A549 (cell line): ENCODE measurements at regions not wholly inside any gene's neighbourhood (a gene's known extent, or its start where the extent isn't known, plus 50 kb on each side); places are given as distances from the start of the nearest gene placed in this dataset.

Source experiments
- ATAC-seq, 2 experiments: fragments of 200-7000 bp in 1 of 2; fragments of >200 bp in 1 of 2; cut with Nextera tagmentation in 1 of 2; cut with Tn5 transposase in 1 of 2; 3 replicates each; pipeline versions ENCODE4 v1.8.0 to v1.9.1; 2018 to 2020; ENCODE audit warnings: mild to moderate bottlenecking in 1 of 2, moderate library complexity in 1 of 2
- CTCF ChIA-PET: fragments of 300-600 bp; sonication (Branson Sonifier 250); formaldehyde crosslinking; extraction: SDS; loops from one replicate; lab custom pipeline; 2021; ENCODE audit warnings: antibody characterized with exemption, inconsistent platforms; lab: Yijun Ruan, JAX
- POLR2A ChIA-PET: fragments of 350-600 bp; formaldehyde crosslinking; extraction: SDS; loops from one replicate; lab custom pipeline; 2021; ENCODE audit warnings: antibody characterized with exemption, inconsistent platforms; lab: Yijun Ruan, JAX
- DNase-seq, 2 experiments: peaks; one replicate each; pipeline versions ENCODE4 v3.0.0 to v3.0.0-alpha.2; 2011 to 2016; ENCODE audit warnings: low read depth in 1 of 2, low spot score in 1 of 2
- FAIRE-seq: peaks from 2 replicates; lab custom pipeline; 2011; peaks lifted over from hg19 to GRCh38; lab: Jason Lieb, UNC
- H3K27ac ChIP-seq, 2 experiments: fragments of >200 bp; sonication (Bioruptor Twin); formaldehyde crosslinking; 3 replicates each; pipeline ENCODE4 v1.5.1; 2016 to 2017
- H3K4me1 ChIP-seq: fragments of >200 bp; sonication (Bioruptor Twin); formaldehyde crosslinking; 3 replicates; pipeline ENCODE4 v1.6.1; 2016
- H3K4me2 ChIP-seq: fragments of >200 bp; sonication (Bioruptor Twin); formaldehyde crosslinking; 3 replicates; pipeline ENCODE4 v1.6.1; 2016
- H3K4me3 ChIP-seq: fragments of >200 bp; sonication (Bioruptor Twin); formaldehyde crosslinking; 3 replicates; pipeline ENCODE4 v1.5.1; 2016
- H3K9me3 ChIP-seq: fragments of >200 bp; sonication (Bioruptor Twin); formaldehyde crosslinking; 3 replicates; pipeline ENCODE4 v1.6.1; 2016
- BCL3 ChIP-seq: fragments of >200 bp; sonication (Bioruptor Twin); formaldehyde crosslinking; IDR thresholded peaks from 3 replicates; pipeline ENCODE4 v1.6.1; 2016
- BHLHE40 ChIP-seq: IDR thresholded peaks from 2 replicates; pipeline ENCODE4 v1.6.1; 2012; ENCODE audit warnings: low read depth, low read length, inconsistent platforms
- CBX2 ChIP-seq: fragments of 200-600 bp; sonication (generic); IDR thresholded peaks from 2 replicates; pipeline ENCODE4 v1.6.1; 2016; ENCODE audit warnings: low read depth, mild to moderate bottlenecking, borderline replicate concordance
- CHD2 ChIP-seq: fragments of 150-350 bp; IDR thresholded peaks from 2 replicates; pipeline ENCODE4 v1.6.1; 2014; ENCODE audit warnings: low read length; ENCODE audit not compliant: partially characterized antibody
- CHD4 ChIP-seq: fragments of 200-600 bp; sonication (generic); IDR thresholded peaks from 2 replicates; pipeline ENCODE4 v1.6.1; 2016; ENCODE audit warnings: antibody characterized with exemption, mild to moderate bottlenecking, borderline replicate concordance
- E2F6 ChIP-seq: IDR thresholded peaks from 2 replicates; pipeline ENCODE4 v1.6.1; 2012; ENCODE audit warnings: low read depth, borderline replicate concordance
- EHMT2 ChIP-seq: fragments of 200-600 bp; sonication (generic); IDR thresholded peaks from 2 replicates; pipeline ENCODE4 v1.6.1; 2016; ENCODE audit warnings: antibody characterized with exemption, low read depth, mild to moderate bottlenecking, moderate library complexity
- ELK1 ChIP-seq: fragments of 150-350 bp; IDR thresholded peaks from 2 replicates; pipeline ENCODE4 v1.6.1; 2014; ENCODE audit warnings: low read depth, mild to moderate bottlenecking, low read length
- ESRRA ChIP-seq: fragments of 150-350 bp; IDR thresholded peaks from 2 replicates; pipeline ENCODE4 v1.6.1; 2014; ENCODE audit warnings: mild to moderate bottlenecking, low read length, borderline replicate concordance
- FOXS1 ChIP-seq: fragments of 250-450 bp; sonication (Bioruptor Pico); IDR thresholded peaks from 2 replicates; pipeline ENCODE4 v1.5.0; 2020; ENCODE audit warnings: mild to moderate bottlenecking, moderate library complexity
- GATA3 ChIP-seq: IDR thresholded peaks from 2 replicates; pipeline ENCODE4 v1.6.1; 2012; ENCODE audit warnings: borderline replicate concordance
- HDAC2 ChIP-seq: fragments of 200-600 bp; sonication (generic); IDR thresholded peaks from 2 replicates; pipeline ENCODE4 v1.6.1; 2016
- HES2 ChIP-seq: fragments of >200 bp; sonication (Bioruptor Twin); formaldehyde crosslinking; IDR thresholded peaks from 2 replicates; pipeline ENCODE4 v1.6.1; 2016
- HEYL ChIP-seq: fragments of 250-450 bp; sonication (Bioruptor Pico); IDR thresholded peaks from 2 replicates; pipeline ENCODE4 v1.8.0; 2021; ENCODE audit warnings: mild to moderate bottlenecking, moderate library complexity
- HMGXB4 ChIP-seq: fragments of 250-450 bp; sonication (Bioruptor Pico); IDR thresholded peaks from 2 replicates; pipeline ENCODE4 v1.5.0; 2021; ENCODE audit warnings: mild to moderate bottlenecking, moderate library complexity, borderline replicate concordance
- HOXA7 ChIP-seq: fragments of 250-450 bp; sonication (Bioruptor Pico); IDR thresholded peaks from 2 replicates; pipeline ENCODE4 v1.5.0; 2020; ENCODE audit warnings: mild to moderate bottlenecking, moderate library complexity
- HOXB5 ChIP-seq: fragments of 250-450 bp; sonication (Bioruptor Pico); IDR thresholded peaks from 2 replicates; pipeline ENCODE4 v1.5.0; 2020; ENCODE audit warnings: mild to moderate bottlenecking, moderate library complexity
- JUNB ChIP-seq: fragments of >200 bp; sonication (Bioruptor Twin); formaldehyde crosslinking; IDR thresholded peaks from 2 replicates; pipeline ENCODE4 v1.6.1; 2016
- KDM1A ChIP-seq: fragments of 200-600 bp; sonication (generic); IDR thresholded peaks from 2 replicates; pipeline ENCODE4 v1.6.1; 2016; ENCODE audit warnings: low read depth, mild to moderate bottlenecking
- KDM5A ChIP-seq: fragments of 200-600 bp; sonication (generic); IDR thresholded peaks from 2 replicates; pipeline ENCODE4 v1.6.1; 2016; ENCODE audit warnings: antibody characterized with exemption, mild to moderate bottlenecking
- MAX ChIP-seq: IDR thresholded peaks from 2 replicates; pipeline ENCODE4 v1.6.1; 2012
- MYC ChIP-seq: IDR thresholded peaks from 2 replicates; pipeline ENCODE4 v1.6.1; 2012; ENCODE audit warnings: mild to moderate bottlenecking, inconsistent platforms, low read length, improper control_type of control experiment, borderline replicate concordance
- NFE2L2 ChIP-seq: fragments of 150-350 bp; conservative IDR thresholded peaks from 2 replicates; pipeline ENCODE4 v1.6.1; 2014; ENCODE audit warnings: low read length
- NR3C1 ChIP-seq: fragments of >200 bp; sonication (Bioruptor Twin); formaldehyde crosslinking; IDR thresholded peaks from 3 replicates; pipeline ENCODE4 v1.6.1; 2017
- POLR2A ChIP-seq: IDR thresholded peaks from 2 replicates; pipeline ENCODE4 v1.6.1; 2012; ENCODE audit warnings: mild to moderate bottlenecking, low read length
- RCOR1 ChIP-seq: fragments of 150-350 bp; IDR thresholded peaks from 2 replicates; pipeline ENCODE4 v1.6.1; 2014; ENCODE audit warnings: antibody characterized with exemption, low read length, low read depth
- RNF2 ChIP-seq: fragments of 200-600 bp; sonication (generic); IDR thresholded peaks from 2 replicates; pipeline ENCODE4 v1.6.1; 2016; ENCODE audit warnings: low read depth, mild to moderate bottlenecking, antibody characterized with exemption, moderate library complexity, borderline replicate concordance
- SMC3 ChIP-seq: fragments of >200 bp; sonication (Bioruptor Twin); formaldehyde crosslinking; IDR thresholded peaks from 3 replicates; pipeline ENCODE4 v1.6.1; 2018; ENCODE audit warnings: inconsistent platforms
- TFCP2L1 ChIP-seq: fragments of 250-450 bp; sonication (Bioruptor Pico); IDR thresholded peaks from 2 replicates; pipeline ENCODE4 v1.5.0; 2021; ENCODE audit warnings: mild to moderate bottlenecking
- USF2 ChIP-seq: fragments of 450-650 bp; IDR thresholded peaks from 2 replicates; pipeline ENCODE4 v1.6.1; 2014; ENCODE audit warnings: antibody characterized with exemption
- ZC3H11A ChIP-seq: fragments of 450-650 bp; IDR thresholded peaks from 2 replicates; pipeline ENCODE4 v1.6.1; 2014; ENCODE audit warnings: antibody characterized with exemption, mild to moderate bottlenecking
- ZFP36 ChIP-seq: fragments of 450-650 bp; IDR thresholded peaks from 2 replicates; pipeline ENCODE4 v1.6.1; 2014; ENCODE audit warnings: borderline replicate concordance; ENCODE audit not compliant: partially characterized antibody
- whole genome bisulfite sequencing: methylation state at CpG from one replicate; pipeline ENCODE4 v1.1.6; 2017; ENCODE audit errors: missing lambda C conversion rate; 5-methylcytosine and 5-hydroxymethylcytosine counted together

GRCh38 chr1:163845279-163845678 is 523.5 kb downstream of the NUF2 start (continued):
- no peak for TF ChIP-seq RCOR1

- no peaks in the 10 kb centered on the region for H3K4me1 ChIP-seq
- POLR2A ChIA-PET, result no interaction called here
- DNase-seq (no peak), FAIRE-seq (no peak), ATAC-seq (no peak)
- H3K27ac ChIP-seq, result no peak overlapping the region
- H3K9me3 ChIP-seq, result peaks cover 3% of the 10 kb centered on the region; the same call in 1 of the 3 replicates
- TF ChIP-seq FOXS1 (CRISPR knock-in tag) (no peak), E2F6 (no peak), ZC3H11A (no peak), CBX2 (no peak), USF2 (no peak), ESRRA (no peak), MAX (no peak), ELK1 (no peak), POLR2A (no peak), GATA3 (no peak), HDAC2 (no peak), BCL3 (no peak), NFE2L2 (no peak), ZFP36 (no peak), SMC3 (no peak), EHMT2 (no peak), KDM1A (no peak), JUNB (no peak)
- H3K4me2 ChIP-seq, result no peak overlapping the region
- no peak overlapping the region for H3K4me3 ChIP-seq
- WGBS, result 35% methylated on average over 6 of the region's 6 CpGs
- CTCF ChIA-PET, result no interaction called here
These were observed 542.0 kb downstream of the NUF2 start for GRCh38 chr1:163863731-163864130.

GRCh38 chr1:163864207-163864606 is 542.5 kb downstream of the NUF2 start:
- ATAC-seq (no peak), FAIRE-seq (no peak), DNase-seq (no peak)
- Histone ChIP-seq H3K4me1 (no peaks in the 10 kb centered on the region), H3K9me3 (peaks cover 3% of the 10 kb centered on the region; the same call in 1 of the 3 replicates), H3K27ac (no peak overlapping the region), H3K4me2 (no peak overlapping the region), H3K4me3 (no peak overlapping the region)
- ChIA-PET POLR2A (no interaction called here), CTCF (interaction anchor here (0.7 kb wide), 1 partner anchor 9 kb away, joined by 3 read pairs; no protein-coding TSS in a partner anchor)
- WGBS, result 43% methylated on average over 1 of the region's 1 CpG
- TF ChIP-seq HDAC2 (no peak), GATA3 (no peak), CHD2 (no peak), HOXB5 (CRISPR knock-in tag) (no peak), RNF2 (no peak), MYC (no peak), CHD4 (no peak), KDM5A (no peak), HOXA7 (CRISPR knock-in tag) (no peak), HES2 (no peak), BHLHE40 (no peak), HEYL (no peak), NR3C1 (no peak), CBX2 (no peak), ELK1 (no peak), TFCP2L1 (CRISPR knock-in tag) (no peak), HMGXB4 (CRISPR knock-in tag) (no peak), FOXS1 (CRISPR knock-in tag) (no peak)
